Heart right ventricle (tissue), 16 donors: ENCODE measurements at regions not wholly inside any gene's neighbourhood (a gene's known extent, or its start where the extent isn't known, plus 50 kb on each side); places are given as distances from the start of the nearest gene placed in this dataset.

Experiments used
- ATAC-seq, 8 donors: fragments of 200-7000 bp; cut with Tn5 transposase; one replicate each; pipeline ENCODE4 v1.9.1; 2020; ENCODE audit warnings: mild to moderate bottlenecking in 8 of 8, moderate library complexity in 8 of 8, moderate number of reproducible peaks in 1 of 8
- DNase-seq, 2 donors: peaks; one replicate each; pipeline ENCODE4 v3.0.0-alpha.2; 2020
- H3K27ac ChIP-seq, 10 donors: fragments of 200-600 bp; sonication (generic) in 2 of 10; one replicate each; pipeline versions ENCODE4 v1.5.0 to v1.8.0; 2020 to 2022; ENCODE audit warnings: mild to moderate bottlenecking in 3 of 10
- H3K27me3 ChIP-seq, 7 donors: fragments of 200-600 bp; one replicate each; pipeline ENCODE4 v1.8.0; 2021 to 2022; ENCODE audit warnings: mild to moderate bottlenecking in 2 of 7
- H3K36me3 ChIP-seq, 9 donors: fragments of 200-600 bp; sonication (generic) in 1 of 9; one replicate each; pipeline versions ENCODE4 v1.5.0 to v1.8.0; 2020 to 2022; ENCODE audit warnings: mild to moderate bottlenecking in 2 of 9
- H3K4me1 ChIP-seq, 9 donors: fragments of 200-600 bp; sonication (generic) in 1 of 9; one replicate each; pipeline versions ENCODE4 v1.5.0 to v1.8.0; 2020 to 2022; ENCODE audit warnings: mild to moderate bottlenecking in 4 of 9
- H3K4me3 ChIP-seq, 10 donors: fragments of 200-600 bp; sonication (generic) in 2 of 10; one replicate each; pipeline versions ENCODE4 v1.5.0 to v1.8.0; 2020 to 2022; ENCODE audit warnings: mild to moderate bottlenecking in 7 of 10, moderate library complexity in 2 of 10
- H3K9me3 ChIP-seq, 11 donors: fragments of 200-600 bp in 10 of 11; sonication (generic) in 2 of 11; one replicate each; pipeline versions ENCODE4 v1.5.0 to v1.8.0; 2013 to 2022; ENCODE audit warnings: mild to moderate bottlenecking in 2 of 11, control low read depth in 1 of 11, moderate library complexity in 1 of 11
- WGBS, 2 donors: extraction: QIAGEN DNeasy Blood & Tissue Kit; methylation state at CpG; one replicate each; pipeline ENCODE4 v1.1.7; 2013; ENCODE audit warnings: inconsistent platforms in 1 of 2; 5-methylcytosine and 5-hydroxymethylcytosine counted together
- intact Hi-C, 10 donors: fragments of 100-400 bp; cut with DNase I; formaldehyde crosslinking; loops; one replicate each; pipeline versions ENCODE4 v1.11.1 to v1.14.2; 2022
- TF ChIP-seq, protein P1 (sequence below), 9 donors: fragments of 200-600 bp; sonication (generic) in 2 of 9; IDR thresholded peaks; one replicate each; pipeline versions ENCODE4 v1.5.0 to v1.8.0; 2021 to 2022; ENCODE audit warnings: antibody characterized with exemption in 9 of 9, mild to moderate bottlenecking in 5 of 9, moderate library complexity in 1 of 9
- donor health status: Arrhythmogenic right ventricular cardiomyopathy.
- donor health status: ischemic (EF 13 %, LVEDD 7.1; RV severe dilation, severe dysfunction).
- donor health status: healthy with polysubstance abuse.
- donor health status: DM: no; HTN: yes; CAD: no.
- donor health status: DM: no; HTN: no; CAD: no.
- donor health status: ischemic (EF 25% LVEDD 6.9; RV normal size, moderate dysfunction).
- donor health status: ischemic (EF 25% LVEDD 5.7; RV mildly dilated, moderate dysfunction).
- donor health status: healthy.
- donor health status: DM: yes; HTN: yes; CAD: no.
- donor health status: Ischemic cardiomyopathy.
- donor health status: ischemic (EF 35%, LVEDD 5.7; RV mildly dilated, moderate dysfunction).
- donor health status: nonischemic (EF 11% LVEDD 7.7; RV severe dilation, severe dysfunction).
- donor health status: DM: yes; HTN: yes; CAD: no.
- donor health status: PGD.
- donor health status: ischemic (EF 29% LVEDD 5.4; RV normal size, mild dysfunction).
- donor health status: nonischemic (EF 23%, LVEDD 6.1; RV moderate dilation, normal function).

DNA sequence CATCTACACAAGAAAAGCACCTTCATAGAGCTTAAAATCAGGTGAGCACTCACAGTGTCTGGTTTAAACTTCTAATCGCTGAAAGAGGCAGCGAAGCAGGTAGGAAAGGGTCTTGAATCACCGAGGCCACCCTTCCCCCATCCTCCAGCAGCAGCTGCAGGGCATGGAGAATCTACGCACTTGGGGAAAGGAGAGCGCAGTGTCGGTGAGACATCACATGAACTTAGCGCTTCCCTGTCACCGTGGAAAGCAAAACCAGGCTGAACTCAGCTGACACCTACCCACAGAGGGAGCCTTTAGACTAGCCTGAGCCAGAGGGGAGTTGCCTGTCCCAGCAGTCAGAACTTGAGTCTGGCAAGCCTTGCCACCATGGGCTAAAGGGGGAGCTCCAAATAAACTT, 197.2 kb upstream of the ZFP42 start:
- intact Hi-C loops = no loop called here
- ATAC-seq = no peak
- TF ChIP-seq, protein P1, sequence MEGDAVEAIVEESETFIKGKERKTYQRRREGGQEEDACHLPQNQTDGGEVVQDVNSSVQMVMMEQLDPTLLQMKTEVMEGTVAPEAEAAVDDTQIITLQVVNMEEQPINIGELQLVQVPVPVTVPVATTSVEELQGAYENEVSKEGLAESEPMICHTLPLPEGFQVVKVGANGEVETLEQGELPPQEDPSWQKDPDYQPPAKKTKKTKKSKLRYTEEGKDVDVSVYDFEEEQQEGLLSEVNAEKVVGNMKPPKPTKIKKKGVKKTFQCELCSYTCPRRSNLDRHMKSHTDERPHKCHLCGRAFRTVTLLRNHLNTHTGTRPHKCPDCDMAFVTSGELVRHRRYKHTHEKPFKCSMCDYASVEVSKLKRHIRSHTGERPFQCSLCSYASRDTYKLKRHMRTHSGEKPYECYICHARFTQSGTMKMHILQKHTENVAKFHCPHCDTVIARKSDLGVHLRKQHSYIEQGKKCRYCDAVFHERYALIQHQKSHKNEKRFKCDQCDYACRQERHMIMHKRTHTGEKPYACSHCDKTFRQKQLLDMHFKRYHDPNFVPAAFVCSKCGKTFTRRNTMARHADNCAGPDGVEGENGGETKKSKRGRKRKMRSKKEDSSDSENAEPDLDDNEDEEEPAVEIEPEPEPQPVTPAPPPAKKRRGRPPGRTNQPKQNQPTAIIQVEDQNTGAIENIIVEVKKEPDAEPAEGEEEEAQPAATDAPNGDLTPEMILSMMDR (IDR thresholded peaks at IDR 0.05) = no peak
- no peaks in the 10 kb centered on the region for H3K36me3 ChIP-seq
- no peak overlapping the region for H3K27ac ChIP-seq
- H3K4me3 ChIP-seq = no peak overlapping the region
- WGBS, 2 donors = 81 to 83% methylated on average over 8 of the region's 8 CpGs
- no peak for DNase-seq
- no peaks in the 10 kb centered on the region for H3K4me1 ChIP-seq
- H3K9me3 ChIP-seq = peaks cover 0 to 40% (median 12%) of the 10 kb centered on the region in 11 donors
- H3K27me3 ChIP-seq = no peaks in the 10 kb centered on the region

DNA sequence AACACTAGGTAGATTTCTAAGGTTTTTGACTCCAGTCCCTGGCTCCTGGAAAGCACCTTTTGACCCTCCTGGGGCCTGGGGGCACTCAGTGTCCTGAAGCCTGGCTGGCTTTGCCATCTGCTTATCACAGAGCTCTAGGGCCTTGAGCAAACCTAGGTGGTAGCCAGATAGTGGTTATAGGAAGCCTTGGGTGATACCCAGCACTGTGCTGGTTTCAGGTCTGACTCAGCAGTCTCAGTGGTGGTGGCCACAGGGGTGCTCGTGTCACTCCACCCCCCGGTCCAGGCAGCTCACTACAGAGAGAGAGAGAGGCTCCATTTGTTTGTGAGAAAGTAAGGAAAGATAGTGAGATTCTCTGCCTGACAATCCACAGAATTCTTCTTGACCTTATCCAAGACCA, 195.8 kb upstream of the ZFP42 start:
- no peak for ATAC-seq
- intact Hi-C loops = no loop called here
- H3K27me3 ChIP-seq = no peaks in the 10 kb centered on the region
- no peak overlapping the region for H3K4me3 ChIP-seq
- H3K36me3 ChIP-seq = no peaks in the 10 kb centered on the region
- peaks cover 0 to 47% (median 15%) of the 10 kb centered on the region in 11 donors for H3K9me3 ChIP-seq
- TF ChIP-seq, protein P1 (IDR thresholded peaks at IDR 0.05) = no peak
- 81% methylated on average over 2 of the region's 2 CpGs for WGBS, 2 donors
- no peak overlapping the region for H3K27ac ChIP-seq
- H3K4me1 ChIP-seq = no peaks in the 10 kb centered on the region
- no peak for DNase-seq

DNA sequence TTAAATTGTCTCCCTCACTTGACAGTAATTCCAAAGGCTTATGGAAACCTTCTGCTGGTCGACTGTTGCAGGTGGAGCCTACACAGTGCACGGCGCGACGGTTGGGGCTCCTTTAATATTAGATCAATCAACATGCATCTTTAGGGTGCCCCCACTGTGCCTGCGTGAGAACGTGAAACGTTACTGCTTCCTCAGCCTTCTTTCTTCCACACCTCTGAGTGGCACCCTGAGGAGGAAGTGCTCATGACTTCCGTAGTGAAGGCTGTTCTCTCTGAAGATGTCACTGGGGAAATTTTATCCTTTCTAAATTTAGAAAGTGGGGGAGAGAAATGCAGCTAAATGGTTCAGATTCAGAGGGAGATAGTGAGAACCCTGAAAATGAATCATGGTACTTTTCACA, 184.0 kb upstream of the ZFP42 start:
- TF ChIP-seq, protein P1 (IDR thresholded peaks at IDR 0.05) = no peak
- intact Hi-C loops = no loop called here
- no peak overlapping the region for H3K27ac ChIP-seq
- H3K4me1 ChIP-seq = no peaks in the 10 kb centered on the region
- no peaks in the 10 kb centered on the region for H3K36me3 ChIP-seq
- 55 to 58% methylated on average over 9 of the region's 9 CpGs for WGBS, 2 donors
- no peak overlapping the region for H3K4me3 ChIP-seq
- peaks cover 0 to 6% (median 0%) of the 10 kb centered on the region in 11 donors for H3K9me3 ChIP-seq
- no peaks in the 10 kb centered on the region for H3K27me3 ChIP-seq
- DNase-seq (no peak), ATAC-seq (no peak)

DNA sequence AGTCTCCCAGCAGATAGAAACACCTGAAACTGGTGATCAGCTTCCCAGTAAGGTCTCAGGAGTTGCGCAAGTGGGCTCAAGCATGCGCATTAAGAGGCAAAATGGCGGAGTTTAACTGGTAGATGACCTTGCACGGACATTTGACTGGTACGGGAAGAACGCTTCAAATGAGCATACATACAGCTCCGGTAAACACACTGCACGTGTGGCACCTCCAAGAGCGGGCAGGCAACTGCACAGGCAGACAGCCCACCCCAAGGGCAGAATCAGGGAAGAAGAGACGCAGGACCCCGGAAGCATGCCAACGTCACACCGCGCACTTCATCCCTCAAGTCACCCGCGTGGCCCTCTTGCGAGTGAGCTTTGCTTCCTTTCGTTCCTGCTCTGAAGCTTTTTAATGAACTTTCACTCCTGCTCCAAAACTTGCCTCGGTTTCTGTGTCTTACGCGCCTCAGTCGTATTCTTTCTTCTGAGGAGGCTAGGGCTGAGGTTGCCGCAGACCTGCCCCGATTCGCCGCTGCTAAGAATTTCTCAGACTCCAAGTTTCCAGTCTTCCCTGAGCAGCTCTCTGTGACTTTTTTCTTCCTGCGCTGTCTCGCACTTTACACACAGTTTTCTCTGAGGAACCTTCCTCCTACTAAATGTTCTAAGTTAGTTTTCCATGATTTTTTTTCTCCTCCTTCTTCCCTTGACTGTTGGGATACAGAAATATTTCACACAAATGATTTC, 180.7 kb upstream of the ZFP42 start:
- no peak for ATAC-seq
- Histone ChIP-seq H3K4me1 (no peaks in the 10 kb centered on the region), H3K4me3 (peak overlapping the region in 7 of 10 donors; percentile 2 to 44 (median 33)), H3K27me3 (no peaks in the 10 kb centered on the region), H3K9me3 (no peaks in the 10 kb centered on the region), H3K36me3 (no peaks in the 10 kb centered on the region), H3K27ac (no peak overlapping the region)
- intact Hi-C loops = loop anchor here in 1 of 10 donors (5.0 kb wide), 1 partner anchor 1942 kb away; no protein-coding TSS in a partner anchor
- WGBS, 2 donors = 64 to 73% methylated on average over 28 of the region's 28 CpGs
- TF ChIP-seq, protein P1 (IDR thresholded peaks at IDR 0.05) = no peak
- DNase-seq = peak in 1 of 2 donors; percentile 7
